NCI-H1436 treated with DMSO at 0.1 percent for 48 hours (cell line): ENCODE measurements at regions not wholly inside any gene's neighbourhood (a gene's known extent, or its start where the extent isn't known, plus 50 kb on each side); places are given as distances from the start of the nearest gene placed in this dataset.

Source experiments
- DNase-seq: peaks from one replicate; lab custom pipeline; 2025; lab: John Stamatoyannopoulos, UW

DNA sequence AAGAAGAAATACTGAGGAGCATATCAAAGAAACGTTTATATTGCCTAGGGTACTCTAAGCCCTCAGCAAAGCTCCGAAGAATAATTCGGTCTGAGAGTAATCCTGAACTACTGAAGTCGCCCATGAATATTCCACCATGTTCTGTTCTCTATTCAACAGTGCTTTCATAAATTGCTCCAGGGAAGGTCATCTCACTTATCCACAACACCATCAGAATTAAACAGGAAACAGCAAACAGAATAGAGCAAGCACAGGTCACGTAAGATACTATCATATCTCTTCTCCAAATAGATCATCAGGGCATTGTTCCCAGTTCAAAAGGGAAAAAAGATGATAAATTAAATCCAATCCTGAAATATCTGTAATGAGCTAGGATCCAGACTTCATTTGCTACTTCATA is 325.6 kb downstream of the DEPDC1B start:
- no peak for DNase-seq

DNA sequence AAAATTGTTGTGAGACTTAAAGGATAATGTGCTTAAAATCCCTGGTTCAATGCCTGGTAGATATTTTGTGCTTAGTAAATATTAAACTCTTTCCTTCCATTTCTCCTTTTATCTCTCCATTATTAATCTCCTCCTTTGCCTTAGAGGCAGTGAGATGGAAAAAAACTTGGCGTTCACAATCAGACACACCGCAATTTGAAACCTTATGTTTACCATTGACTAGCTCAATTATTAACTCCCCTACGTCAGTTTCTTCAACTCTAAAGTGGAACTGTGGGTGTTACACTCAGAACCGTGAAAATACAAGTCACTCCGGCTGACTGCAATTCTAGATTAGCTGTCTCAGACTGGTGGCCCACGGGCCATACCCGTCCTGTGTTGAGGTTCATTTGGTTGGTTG is 327.2 kb downstream of the DEPDC1B start:
- DNase-seq = no peak

DNA sequence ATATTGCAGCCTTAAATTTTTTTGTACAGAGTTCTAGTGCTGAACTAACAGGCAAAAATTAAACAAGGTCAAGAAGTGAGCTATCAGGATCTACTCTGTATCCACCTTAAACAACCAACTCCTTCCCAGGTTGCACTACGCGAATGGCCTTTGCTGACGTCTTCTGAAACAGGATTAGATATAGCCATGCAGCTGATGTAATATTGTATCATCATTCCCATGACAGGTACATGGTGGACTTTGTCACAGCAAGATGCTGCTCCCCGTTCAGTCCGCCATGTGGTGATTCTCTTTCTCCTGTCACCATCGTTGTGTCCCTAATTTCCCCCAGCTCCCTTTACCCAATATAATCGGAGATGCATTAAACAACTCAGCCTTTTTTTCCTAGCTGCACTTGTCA is 328.9 kb downstream of the DEPDC1B start:
- no peak for DNase-seq

DNA sequence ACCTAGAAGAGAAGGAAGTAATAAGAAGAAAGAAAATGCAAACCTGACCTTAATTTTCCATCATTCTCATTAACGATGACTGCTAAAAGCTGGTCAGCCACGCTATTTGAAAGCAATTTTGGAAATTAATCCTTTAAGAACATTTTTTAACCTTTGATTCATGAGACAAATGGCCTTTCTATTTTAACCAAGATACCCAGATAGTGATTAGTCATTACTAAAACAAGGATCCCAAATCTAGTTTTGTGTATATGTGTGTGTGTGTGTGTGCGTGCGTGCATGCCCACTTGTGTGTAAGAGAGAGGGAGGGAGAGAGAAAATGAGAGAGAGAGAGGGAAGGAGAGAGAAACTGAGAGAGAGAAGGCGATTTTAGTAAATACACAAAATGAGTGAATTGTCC is 329.5 kb downstream of the DEPDC1B start:
- no peak for DNase-seq

DNA sequence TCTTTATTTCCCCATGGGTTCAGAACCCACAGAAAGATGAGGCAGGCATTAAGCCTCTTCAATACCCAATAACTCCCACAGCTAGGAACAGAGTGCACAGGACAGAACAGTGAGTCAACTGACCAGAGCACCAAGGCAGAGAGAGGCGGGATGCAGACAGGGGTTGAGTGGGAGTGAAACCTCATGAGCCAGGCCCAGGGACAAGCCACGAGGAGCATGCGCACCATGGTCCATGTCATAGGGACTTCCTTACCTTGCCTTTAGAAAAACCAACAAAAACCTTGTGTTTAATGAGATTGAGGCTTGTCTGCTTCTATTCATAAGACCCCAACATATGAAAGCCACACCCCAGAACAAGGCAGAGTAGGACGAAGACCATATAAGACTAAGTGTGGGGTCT is 330.6 kb downstream of the DEPDC1B start:
- DNase-seq = no peak

DNA sequence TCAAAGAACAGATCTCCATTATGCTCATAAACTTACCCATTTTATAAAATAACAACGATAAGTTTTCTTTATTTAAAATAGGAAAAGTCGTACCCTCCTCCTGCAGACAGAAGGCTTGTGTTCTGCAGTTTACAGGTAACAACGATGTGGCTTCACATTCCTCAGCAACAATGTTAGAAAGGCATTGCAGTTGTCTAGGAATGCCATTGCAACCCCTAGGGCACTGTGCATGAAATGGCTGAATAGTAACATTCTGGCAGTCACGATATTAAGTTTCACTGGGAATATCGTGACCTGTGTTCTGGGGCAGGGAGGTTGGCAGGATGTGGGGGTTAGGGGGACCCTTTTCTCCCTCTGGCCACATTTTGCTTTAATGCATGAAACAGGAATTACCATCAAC is 331.9 kb downstream of the DEPDC1B start:
- DNase-seq = no peak

DNA sequence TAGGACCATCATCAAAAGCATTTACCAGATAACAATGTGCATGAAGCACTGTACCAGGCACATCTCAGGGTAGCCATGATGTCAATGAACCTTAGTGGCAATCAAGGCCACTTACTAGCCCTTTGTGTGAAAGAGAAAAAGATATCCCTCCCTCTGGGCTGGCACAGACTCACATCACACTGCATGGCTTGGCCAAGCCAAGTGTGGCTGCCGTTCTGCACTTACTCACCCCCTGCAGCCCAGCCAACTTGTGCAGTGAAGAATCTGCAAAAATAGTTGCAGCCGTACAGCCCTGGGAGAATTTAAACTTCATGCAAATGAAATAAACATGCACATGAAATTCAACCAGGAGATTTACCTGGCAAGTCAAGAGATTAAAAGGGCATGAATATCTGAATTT is 333.5 kb downstream of the DEPDC1B start:
- DNase-seq = no peak

DNA sequence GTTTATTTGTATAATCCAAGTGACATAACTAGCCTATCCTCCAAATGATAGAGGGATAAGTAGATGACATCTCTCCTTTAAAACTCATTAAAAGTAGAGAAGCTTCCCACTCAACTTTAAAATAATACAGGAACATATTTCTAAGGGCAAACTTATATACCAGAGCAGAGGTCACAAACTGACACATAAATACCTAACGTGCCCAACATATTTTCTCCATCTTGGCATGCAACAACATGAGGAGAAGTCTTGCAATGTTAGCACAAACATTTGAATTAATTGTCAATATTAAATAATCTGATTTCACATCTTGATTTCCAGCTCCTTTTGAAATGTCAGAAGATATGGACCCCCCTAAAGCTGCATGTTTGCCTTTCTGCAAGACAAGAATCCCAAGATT is 335.0 kb downstream of the DEPDC1B start:
- DNase-seq = no peak

DNA sequence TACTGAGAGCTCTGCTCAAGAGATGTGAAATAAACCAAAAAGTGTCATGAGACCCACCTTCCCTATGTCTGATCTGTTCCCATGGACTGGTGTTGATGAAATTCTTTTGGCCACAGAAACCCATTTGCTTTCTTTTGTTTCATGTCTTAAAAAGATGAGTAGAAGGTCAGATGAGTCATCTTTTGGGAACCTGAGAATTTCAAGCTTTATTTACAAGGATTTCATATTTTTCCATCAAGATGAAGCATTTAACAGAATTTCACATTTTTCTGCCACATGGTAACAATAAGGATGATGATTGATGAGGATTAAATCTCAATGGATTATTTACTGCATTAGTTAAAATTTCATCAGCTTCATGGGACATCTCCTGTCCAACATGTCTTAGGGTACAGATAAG is 337.8 kb downstream of the DEPDC1B start:
- DNase-seq = no peak

DNA sequence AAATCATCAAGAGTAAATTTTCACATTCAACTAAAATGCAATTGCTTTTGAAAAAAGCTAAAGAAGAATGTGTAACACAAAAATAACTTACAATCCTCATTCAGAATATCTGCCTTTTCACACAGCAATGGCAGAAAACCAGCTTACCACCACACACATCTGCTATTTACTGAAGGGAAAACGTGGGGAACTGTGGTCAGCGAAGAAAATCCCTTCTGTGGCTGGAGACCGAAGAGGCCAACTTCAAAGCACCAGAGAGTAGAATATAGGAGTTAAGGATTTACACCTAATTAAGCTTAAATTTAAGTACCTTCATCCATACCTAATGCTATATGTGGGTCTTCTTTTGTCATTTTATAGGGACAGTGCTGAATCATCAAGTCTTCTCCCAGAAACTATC is 339.6 kb downstream of the DEPDC1B start:
- DNase-seq = no peak

DNA sequence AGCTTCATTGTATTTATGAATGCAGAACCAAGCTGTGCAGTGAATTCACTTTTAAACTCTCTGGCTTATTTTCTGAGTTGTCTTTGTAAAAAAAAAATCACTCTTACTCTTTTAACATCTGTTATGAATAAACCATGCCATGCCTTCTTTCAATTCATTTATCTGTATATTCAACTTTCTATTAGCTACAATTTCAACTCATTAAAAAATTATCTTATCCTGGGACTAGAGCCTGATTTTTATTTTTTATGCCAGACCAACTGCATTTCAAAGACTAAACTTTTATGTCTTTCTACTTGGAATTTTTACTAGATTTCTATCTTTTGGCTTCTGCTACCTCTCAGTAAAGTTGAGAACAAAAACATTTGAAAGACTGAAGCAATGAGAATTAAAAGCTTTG is 342.7 kb downstream of the DEPDC1B start:
- DNase-seq = no peak

DNA sequence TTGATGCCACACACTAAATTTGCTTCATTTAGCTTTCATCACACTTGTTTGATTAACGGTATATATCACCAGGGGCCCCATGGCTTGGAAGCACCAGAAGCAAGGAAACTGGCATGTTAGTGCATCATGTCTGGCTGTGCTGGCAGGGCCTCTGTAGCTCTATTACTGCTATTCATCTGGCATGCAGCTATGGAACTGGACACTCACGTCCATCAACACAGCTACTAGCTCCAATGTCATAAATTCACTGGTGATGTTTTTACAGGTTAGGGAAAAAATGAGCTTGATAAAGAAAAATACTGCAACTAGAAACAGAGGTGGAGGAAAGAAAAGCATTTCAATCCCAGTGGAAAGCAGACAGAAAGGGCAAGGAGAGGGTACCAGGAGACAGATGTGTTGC is 343.2 kb downstream of the DEPDC1B start:
- DNase-seq = no peak

DNA sequence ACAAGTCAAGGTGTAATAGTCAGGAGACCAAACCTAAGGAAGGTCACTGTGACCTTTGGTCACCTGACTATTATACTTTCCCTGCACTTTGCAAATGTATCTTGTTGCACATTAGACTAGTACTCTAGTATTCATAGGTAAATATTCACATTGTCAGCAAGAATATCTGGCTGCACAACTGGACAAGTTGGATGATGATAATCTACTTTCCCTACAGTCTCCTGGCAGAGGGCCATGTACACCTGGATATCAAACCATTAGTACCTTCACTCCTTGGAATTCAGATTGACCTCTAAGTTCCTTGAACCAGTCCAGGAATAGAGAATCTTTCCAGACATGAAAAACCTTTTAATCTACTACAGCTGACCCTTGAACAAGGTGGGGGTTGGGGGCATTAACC is 344.8 kb downstream of the DEPDC1B start:
- no peak for DNase-seq

DNA sequence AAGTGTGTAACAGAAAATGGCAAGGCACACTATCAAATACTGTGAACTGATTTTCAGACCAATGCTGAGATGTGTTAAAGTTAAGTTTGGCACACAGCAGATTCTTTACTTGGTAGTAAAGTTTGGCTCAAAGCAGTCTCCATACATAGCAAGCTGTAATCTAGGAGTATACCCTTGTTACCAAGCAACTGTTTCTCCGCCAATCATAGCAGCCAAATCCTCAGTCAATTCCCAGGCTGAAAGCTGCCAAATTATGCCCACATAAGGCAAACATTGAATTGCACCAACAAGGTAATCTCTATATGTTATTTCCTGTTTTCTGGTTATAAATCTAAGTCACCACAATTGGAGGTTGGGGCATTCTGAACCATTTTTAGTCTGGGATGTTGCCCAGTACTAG is 345.7 kb downstream of the DEPDC1B start:
- DNase-seq = no peak

DNA sequence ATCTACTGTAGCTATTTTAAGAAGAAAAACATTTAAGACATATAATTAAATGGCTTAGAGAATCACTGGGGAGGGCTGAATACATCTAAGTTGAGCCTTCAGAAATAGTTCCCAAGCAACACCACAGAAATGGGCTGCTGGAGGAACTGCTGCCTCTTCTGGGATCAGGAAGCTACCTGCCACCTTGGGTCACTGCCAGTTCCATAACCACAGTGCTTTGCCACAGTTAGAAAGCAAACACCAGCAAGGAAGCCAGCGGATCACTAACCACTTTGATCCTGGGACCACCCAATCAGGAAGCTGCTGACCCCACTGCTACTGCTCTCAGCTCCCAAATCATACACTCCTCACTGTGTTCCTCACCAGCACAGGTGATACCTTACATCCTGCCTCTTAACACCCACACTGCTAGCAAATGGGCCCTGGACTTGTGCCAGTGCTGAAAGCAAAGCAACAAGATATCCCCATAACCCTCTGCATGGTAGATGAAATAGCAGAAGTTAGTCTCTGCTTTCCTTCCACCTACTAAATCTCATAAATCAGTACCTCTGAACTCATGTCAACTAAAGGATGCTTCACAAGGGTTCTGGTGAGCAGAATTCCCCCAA is 346.9 kb downstream of the DEPDC1B start:
- DNase-seq = no peak

DNA sequence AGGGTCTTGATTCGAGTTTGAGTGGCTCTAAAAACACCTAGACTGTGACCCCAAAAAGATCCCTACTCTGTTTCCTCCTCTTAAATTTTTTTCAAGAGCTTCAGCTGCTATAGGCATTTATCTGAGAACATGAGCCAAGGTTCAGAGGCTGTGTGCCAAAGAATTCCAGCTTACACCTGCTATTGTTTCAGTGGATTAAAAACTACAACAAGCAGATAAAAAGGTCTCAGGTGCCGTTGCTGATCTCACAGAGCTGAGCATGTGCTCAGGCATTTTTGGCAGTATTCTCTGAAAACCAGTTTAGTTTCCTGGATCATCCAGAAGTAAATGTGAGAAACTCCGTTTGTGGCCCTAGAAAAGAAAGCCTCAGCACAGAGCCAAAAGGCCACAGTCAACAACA is 349.2 kb downstream of the DEPDC1B start:
- DNase-seq = no peak

DNA sequence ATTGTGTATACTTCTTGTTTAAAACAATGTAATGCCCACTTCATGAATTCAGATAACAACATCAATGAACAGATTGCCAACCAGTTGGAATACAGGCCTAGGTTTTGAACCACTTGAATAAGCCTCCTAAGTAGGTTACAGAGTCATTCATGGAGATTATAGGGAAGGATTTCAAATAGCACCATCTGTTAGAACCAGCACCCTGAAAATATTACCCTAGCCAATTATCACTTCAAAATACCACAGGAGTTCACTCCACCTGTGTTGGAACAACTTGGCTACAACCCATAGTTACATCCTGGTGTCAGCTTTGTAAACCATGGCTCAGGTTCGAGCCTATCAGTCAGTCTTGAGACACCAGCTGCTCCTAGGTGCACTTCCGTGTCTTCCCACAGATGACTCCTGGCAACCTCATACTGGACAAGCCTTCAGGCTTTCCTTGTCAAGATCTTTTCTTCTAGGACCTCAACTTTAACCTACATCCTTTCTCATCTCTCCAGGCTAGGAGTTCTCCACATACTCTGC is 350.0 kb downstream of the DEPDC1B start:
- no peak for DNase-seq

DNA sequence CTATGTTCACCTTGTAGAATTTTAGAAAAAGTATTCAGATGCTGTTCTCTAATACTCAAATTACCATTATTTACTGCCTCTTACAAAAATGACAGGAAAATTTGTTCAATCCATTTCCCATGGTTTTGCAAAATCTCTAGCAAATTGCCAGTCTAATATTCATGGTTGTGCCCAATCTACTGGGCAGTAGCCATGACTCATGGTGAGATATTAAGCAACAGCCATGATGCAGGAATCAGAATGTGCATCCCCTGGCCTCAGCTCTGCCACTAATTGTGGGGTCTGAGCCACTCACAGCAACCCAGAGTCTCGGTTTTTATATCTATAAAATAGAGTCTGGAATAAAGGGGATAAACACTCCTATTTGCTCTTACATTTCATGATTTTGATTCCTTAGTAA is 353.6 kb downstream of the DEPDC1B start:
- DNase-seq = no peak

DNA sequence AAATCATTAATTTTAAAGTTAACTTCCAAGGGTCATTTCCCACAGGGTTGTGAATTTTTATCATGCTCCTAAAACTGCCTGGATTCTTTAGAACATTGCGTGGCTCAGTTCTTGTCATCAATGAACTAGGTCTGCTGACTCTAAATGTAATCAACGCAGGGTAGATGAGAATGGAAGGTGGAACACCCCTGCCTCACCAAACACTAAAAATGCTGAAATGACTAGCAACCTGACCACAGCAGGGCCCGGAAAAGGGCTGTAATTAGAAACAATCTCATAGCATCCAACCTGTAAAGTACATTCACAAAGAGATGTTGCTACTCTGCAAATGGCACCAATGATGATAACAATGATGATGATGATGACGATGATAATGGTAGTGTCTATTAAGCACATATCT is 356.9 kb downstream of the DEPDC1B start:
- no peak for DNase-seq

DNA sequence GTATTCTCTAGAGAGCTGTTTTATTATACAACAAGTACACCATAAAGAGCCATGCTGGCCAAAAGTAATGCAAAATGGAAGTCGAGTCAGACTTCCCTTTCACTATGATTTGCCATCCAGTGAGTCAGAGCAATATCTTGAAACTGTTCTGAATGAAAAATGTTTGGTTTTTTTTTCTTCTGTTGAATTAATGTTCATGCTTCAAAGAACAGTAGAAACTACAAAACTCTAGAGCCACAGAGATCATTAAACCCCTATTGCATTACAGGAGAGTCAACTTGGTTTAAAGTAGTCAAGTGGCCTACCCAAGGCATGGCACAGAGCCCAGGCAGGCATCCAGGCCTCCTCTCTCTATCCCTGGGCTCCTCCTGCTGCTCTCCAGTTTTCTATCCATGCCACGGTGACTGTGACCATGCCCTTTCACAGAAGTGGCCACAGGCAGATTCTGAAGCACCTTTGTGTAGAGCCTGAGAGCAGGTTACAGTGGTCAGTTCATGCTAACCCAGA is 358.9 kb downstream of the DEPDC1B start:
- no peak for DNase-seq

DNA sequence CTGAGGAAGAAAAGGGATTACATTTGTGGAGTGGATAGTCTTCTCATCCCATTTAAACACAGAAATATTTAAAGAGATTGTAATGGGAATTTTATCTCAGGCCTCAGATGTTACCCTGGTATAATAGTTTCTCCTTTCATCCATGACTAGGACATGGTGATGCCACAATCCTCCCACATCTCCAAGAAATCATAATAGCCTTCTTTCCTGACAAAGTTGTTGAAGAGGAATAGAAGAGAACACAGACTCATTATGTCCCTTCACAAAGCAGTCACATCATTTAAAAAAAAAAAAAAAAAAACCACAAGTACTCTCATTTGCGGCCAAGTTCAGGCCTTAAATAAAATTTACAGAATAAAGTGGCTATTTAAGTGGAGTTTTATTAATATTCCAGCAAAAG is 359.6 kb downstream of the DEPDC1B start:
- DNase-seq = no peak

DNA sequence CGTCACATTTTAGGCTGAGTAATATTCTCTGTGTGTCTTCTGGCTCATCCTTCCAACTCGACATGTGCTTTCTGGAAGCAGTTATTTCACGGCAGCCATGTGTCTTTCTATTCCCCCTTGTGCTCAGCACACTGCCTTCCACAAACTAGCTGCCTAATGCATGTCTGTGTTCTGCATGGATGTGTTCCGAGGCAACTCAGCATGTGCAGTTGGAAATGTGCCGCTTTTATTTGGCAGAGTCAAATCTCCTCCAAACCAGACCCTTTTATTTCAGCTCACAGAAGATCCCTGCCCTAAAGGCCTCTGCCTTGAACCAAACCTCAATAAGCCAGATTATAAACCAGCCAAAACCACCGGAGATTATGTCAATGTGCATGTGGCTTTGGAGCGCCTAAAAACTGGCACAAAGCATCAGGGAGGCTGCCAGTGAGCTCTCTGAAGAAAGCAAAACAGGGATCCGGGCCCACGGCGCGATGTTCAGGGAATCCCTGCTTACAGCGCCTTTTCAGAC is 360.2 kb downstream of the DEPDC1B start:
- no peak for DNase-seq

DNA sequence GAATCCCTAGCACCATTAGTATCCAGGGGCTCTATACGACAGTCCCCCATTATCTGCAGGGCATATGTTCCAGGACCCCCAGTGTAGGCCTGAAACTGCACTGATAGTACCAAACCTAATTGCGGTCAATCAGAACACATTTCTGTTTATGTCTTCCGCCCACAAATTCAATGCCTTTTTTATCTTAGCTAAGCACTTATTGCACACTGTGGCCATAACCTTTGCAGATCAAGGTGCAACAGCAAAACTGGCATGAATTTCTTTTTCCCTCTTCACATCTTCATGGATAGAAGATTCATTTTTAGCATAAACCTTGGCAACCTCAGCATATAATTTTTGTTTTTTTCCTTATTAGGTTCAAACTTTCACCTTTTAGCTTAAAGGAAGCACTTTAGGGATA is 361.1 kb downstream of the DEPDC1B start:
- no peak for DNase-seq

DNA sequence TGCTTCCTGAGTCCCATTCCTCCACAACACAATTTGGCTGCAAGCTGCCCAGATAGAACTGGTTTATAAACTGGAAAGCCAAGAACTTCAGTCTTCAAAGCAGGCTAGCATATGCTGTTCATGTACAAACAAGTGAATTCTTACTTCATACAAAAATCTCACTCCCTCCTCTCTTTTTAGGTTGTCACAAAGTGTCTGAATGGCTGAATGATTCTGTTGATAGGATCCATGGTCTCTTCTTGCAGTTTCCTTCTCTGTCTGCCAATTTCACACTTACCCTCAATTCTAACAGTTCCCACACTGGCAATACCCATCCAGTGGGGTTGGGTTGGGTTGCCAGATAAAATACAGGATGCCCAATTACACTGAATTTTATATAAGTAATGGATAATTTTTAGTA is 363.5 kb downstream of the DEPDC1B start:
- no peak for DNase-seq
